ENCODE measurements at regions not wholly inside any gene's neighbourhood (a gene's known extent, or its start where the extent isn't known, plus 50 kb on each side); places are given as distances from the start of the nearest gene placed in this dataset.

DNA sequence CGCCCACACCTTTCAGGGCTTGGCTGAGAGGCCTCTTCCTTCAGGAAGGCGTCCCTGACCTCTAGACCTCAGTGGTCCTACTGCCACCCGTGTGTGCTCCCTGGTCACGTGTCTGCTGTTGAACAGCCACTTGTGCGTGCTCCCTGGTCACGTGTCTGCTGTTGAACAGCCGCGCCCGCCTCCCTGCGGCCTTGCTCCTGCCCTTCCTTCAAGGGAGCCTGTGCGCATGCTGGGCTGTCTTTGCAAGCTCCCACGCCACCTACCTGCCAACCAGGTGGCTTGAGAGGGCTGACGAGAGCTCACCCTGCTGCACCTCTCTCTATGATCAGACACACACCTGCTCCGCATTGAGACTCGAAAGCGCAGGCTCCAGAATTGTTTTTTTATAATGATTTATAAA lies 179.3 kb downstream of the BMP7 start:
- no peak overlapping the region for H3K27ac Mint-ChIP-seq (ENCODE audit: unreplicated experiment)
- CTCF ChIA-PET: no interaction called here
- H3K4me3 Mint-ChIP-seq (ENCODE audit: low read depth, unreplicated experiment): no peak overlapping the region
- BruUV-seq (replicated peaks): no TSS peak
- peaks cover 2% of the 10 kb centered on the region for H3K9me3 Mint-ChIP-seq (ENCODE audit: low read depth, unreplicated experiment)
- intact Hi-C loops (cut with micrococcal nuclease; ENCODE audit: unreplicated experiment): no loop called here
- no peak for DNase-seq
- peaks cover 8% of the 10 kb centered on the region for H3K36me3 Mint-ChIP-seq (ENCODE audit: insufficient read depth, unreplicated experiment)
- TF ChIP-seq, protein P1, sequence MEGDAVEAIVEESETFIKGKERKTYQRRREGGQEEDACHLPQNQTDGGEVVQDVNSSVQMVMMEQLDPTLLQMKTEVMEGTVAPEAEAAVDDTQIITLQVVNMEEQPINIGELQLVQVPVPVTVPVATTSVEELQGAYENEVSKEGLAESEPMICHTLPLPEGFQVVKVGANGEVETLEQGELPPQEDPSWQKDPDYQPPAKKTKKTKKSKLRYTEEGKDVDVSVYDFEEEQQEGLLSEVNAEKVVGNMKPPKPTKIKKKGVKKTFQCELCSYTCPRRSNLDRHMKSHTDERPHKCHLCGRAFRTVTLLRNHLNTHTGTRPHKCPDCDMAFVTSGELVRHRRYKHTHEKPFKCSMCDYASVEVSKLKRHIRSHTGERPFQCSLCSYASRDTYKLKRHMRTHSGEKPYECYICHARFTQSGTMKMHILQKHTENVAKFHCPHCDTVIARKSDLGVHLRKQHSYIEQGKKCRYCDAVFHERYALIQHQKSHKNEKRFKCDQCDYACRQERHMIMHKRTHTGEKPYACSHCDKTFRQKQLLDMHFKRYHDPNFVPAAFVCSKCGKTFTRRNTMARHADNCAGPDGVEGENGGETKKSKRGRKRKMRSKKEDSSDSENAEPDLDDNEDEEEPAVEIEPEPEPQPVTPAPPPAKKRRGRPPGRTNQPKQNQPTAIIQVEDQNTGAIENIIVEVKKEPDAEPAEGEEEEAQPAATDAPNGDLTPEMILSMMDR (IDR thresholded peaks at IDR 0.05; ENCODE audit: unreplicated experiment): no peak
- peaks cover 3% of the 10 kb centered on the region for H3K4me1 Mint-ChIP-seq (ENCODE audit: low read depth, unreplicated experiment)
- H3K27me3 Mint-ChIP-seq (ENCODE audit: unreplicated experiment): peaks cover 88% of the 10 kb centered on the region

DNA sequence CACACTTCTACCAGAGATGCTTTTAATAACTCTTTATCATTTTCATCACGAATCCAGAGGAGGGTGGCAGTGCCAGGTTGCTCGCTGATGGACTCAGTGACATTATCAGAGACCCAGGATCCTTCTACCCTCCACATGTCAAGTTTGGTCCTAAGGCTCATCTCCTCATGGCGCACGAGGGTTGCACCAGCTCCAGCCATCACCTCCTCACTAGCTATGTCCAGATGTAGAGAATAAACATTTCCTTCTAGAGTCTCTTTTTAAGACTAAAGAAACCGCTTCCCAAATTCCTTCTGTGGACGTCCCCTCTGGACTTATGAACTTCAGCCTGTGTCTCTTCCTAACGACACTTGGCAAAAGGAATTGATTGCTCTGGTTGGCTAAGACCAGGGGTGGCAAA lies 178.7 kb downstream of the BMP7 start:
- Mint-ChIP-seq H3K27me3 (ENCODE audit: unreplicated experiment) (peaks cover 88% of the 10 kb centered on the region), H3K4me3 (ENCODE audit: low read depth, unreplicated experiment) (no peak overlapping the region), H3K27ac (ENCODE audit: unreplicated experiment) (no peak overlapping the region), H3K9me3 (ENCODE audit: low read depth, unreplicated experiment) (peaks cover 2% of the 10 kb centered on the region), H3K36me3 (ENCODE audit: insufficient read depth, unreplicated experiment) (peaks cover 13% of the 10 kb centered on the region), H3K4me1 (ENCODE audit: low read depth, unreplicated experiment) (peaks cover 9% of the 10 kb centered on the region)
- intact Hi-C loops (cut with micrococcal nuclease; ENCODE audit: unreplicated experiment): no loop called here
- no TSS peak for BruUV-seq (replicated peaks)
- DNase-seq: no peak
- CTCF ChIA-PET: no interaction called here
- TF ChIP-seq, protein P1 (IDR thresholded peaks at IDR 0.05; ENCODE audit: unreplicated experiment): no peak

DNA sequence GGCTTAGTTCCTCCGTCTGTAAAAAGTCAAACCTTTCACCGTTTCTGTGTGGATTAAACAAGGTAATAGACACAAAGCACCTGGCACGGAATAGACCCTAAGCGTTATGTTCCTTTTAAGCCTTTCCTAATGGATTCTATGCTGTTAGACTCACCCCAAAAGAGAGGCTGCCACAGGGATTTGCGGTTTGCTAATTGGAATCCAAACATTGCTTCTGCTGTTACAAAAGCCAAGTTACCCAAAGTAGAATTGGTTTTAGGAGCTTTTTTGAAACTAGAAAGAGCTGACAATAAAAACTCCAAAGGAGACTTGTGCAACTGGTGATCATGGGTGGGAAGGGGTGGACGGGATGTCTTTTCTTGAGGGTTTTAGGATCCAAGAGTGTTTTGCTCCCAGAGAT lies 178.0 kb downstream of the BMP7 start:
- CTCF ChIA-PET: no interaction called here
- DNase-seq: no peak
- no TSS peak for BruUV-seq (replicated peaks)
- peaks cover 13% of the 10 kb centered on the region for H3K36me3 Mint-ChIP-seq (ENCODE audit: insufficient read depth, unreplicated experiment)
- peaks cover 88% of the 10 kb centered on the region for H3K27me3 Mint-ChIP-seq (ENCODE audit: unreplicated experiment)
- peaks cover 9% of the 10 kb centered on the region for H3K4me1 Mint-ChIP-seq (ENCODE audit: low read depth, unreplicated experiment)
- TF ChIP-seq, protein P1 (IDR thresholded peaks at IDR 0.05; ENCODE audit: unreplicated experiment): no peak
- no peaks in the 10 kb centered on the region for H3K9me3 Mint-ChIP-seq (ENCODE audit: low read depth, unreplicated experiment)
- no peak overlapping the region for H3K4me3 Mint-ChIP-seq (ENCODE audit: low read depth, unreplicated experiment)
- intact Hi-C loops (cut with micrococcal nuclease; ENCODE audit: unreplicated experiment): no loop called here
- no peak overlapping the region for H3K27ac Mint-ChIP-seq (ENCODE audit: unreplicated experiment)

DNA sequence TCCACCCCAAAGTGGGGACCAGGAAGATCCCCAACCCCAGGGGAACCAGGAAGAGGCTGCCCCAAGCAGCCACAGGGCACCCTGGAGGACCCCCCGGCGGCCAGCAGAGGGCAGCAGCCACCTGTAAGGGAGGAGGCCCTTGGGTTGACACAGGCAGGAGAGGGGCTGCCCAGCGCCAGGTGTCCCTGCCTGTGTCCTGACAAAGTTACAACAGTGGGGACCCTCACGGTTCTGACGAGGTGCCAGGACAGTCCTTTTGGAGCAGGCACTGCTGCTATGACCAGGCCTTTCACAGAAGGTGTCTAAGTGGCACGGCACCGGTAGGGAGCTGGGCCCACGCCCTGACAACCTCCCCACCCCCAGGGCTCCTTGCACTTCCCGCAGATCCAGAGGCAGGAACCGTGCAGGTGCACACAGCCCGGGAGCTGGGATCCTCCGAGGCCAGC lies 176.7 kb downstream of the BMP7 start:
- CTCF ChIA-PET: interaction anchor here (0.6 to 3.2 kb wide), 8 partner anchors 9 to 505 kb away, joined by 3 to 35 read pairs (median 4); no protein-coding TSS in a partner anchor
- Mint-ChIP-seq H3K36me3 (ENCODE audit: insufficient read depth, unreplicated experiment) (peaks cover 13% of the 10 kb centered on the region), H3K27ac (ENCODE audit: unreplicated experiment) (no peak overlapping the region), H3K27me3 (ENCODE audit: unreplicated experiment) (peaks cover 88% of the 10 kb centered on the region), H3K9me3 (ENCODE audit: low read depth, unreplicated experiment) (no peaks in the 10 kb centered on the region), H3K4me1 (ENCODE audit: low read depth, unreplicated experiment) (peaks cover 9% of the 10 kb centered on the region), H3K4me3 (ENCODE audit: low read depth, unreplicated experiment) (no peak overlapping the region)
- TF ChIP-seq, protein P1 (IDR thresholded peaks at IDR 0.05; ENCODE audit: unreplicated experiment): peak; percentile 99
- intact Hi-C loops (cut with micrococcal nuclease; ENCODE audit: unreplicated experiment): loop anchor here (1.0 to 5.0 kb wide), 2 partner anchors 243 to 257 kb away; no protein-coding TSS in a partner anchor
- DNase-seq: peak; percentile 95
- no TSS peak for BruUV-seq (replicated peaks)
